ENCODE measurements at regions not wholly inside any gene's neighbourhood (a gene's known extent, or its start where the extent isn't known, plus 50 kb on each side); places are given as distances from the start of the nearest gene placed in this dataset.

DNA sequence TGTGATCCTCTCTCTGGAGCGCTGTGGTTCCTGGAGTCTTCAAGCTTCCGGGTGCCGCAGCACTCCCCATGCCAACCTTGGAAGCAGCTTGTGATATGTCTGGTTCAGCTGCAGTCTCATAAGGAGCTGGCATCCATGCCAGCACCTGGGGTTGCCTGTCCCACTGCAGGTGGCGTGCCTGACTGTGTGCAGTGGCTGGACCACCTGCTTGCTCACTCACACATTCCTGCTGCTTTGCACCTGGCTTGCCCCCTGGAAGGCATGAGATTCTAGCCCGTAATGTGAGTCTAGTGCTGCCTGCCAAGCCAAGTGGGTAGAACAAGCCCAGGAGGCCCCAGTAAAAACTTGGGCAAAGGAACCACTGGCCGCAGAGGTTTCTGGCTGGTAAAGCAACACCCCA lies 687.2 kb upstream of the AADAT start:
- H3K9me3 Mint-ChIP-seq, result peaks cover 13 to 19% of the 10 kb centered on the region in 2 donors
- peaks cover 17% of the 10 kb centered on the region for H3K36me3 Mint-ChIP-seq
- H3K36me3 ChIP-seq (ENCODE audit: control insufficient read depth, insufficient read depth, low read length), result no peaks in the 10 kb centered on the region
- H3K4me3 Mint-ChIP-seq, result no peak overlapping the region
- H3K27ac ChIP-seq (ENCODE audit: low read length), result no peak overlapping the region
- no peaks in the 10 kb centered on the region for H3K4me1 Mint-ChIP-seq
- no peak overlapping the region for H3K27ac Mint-ChIP-seq
- ATAC-seq (no peak), DNase-seq (no peak)
- TF ChIP-seq, protein P1, sequence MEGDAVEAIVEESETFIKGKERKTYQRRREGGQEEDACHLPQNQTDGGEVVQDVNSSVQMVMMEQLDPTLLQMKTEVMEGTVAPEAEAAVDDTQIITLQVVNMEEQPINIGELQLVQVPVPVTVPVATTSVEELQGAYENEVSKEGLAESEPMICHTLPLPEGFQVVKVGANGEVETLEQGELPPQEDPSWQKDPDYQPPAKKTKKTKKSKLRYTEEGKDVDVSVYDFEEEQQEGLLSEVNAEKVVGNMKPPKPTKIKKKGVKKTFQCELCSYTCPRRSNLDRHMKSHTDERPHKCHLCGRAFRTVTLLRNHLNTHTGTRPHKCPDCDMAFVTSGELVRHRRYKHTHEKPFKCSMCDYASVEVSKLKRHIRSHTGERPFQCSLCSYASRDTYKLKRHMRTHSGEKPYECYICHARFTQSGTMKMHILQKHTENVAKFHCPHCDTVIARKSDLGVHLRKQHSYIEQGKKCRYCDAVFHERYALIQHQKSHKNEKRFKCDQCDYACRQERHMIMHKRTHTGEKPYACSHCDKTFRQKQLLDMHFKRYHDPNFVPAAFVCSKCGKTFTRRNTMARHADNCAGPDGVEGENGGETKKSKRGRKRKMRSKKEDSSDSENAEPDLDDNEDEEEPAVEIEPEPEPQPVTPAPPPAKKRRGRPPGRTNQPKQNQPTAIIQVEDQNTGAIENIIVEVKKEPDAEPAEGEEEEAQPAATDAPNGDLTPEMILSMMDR (IDR thresholded peaks at IDR 0.05), result no peak
- no peaks in the 10 kb centered on the region for H3K27me3 ChIP-seq (ENCODE audit: control insufficient read depth, insufficient read depth, low read length)
- intact Hi-C loops (cut with micrococcal nuclease), result no loop called here
- 92% methylated on average over 6 of the region's 6 CpGs for WGBS (ENCODE audit: insufficient coverage)
- peaks cover 8% of the 10 kb centered on the region for H3K9me3 ChIP-seq (ENCODE audit: control insufficient read depth, insufficient read depth, low read length)
- H3K27me3 Mint-ChIP-seq (ENCODE audit: low read depth in 2 of 2), result no peaks in the 10 kb centered on the region
- no peaks in the 10 kb centered on the region for H3K4me1 ChIP-seq (ENCODE audit: control insufficient read depth, insufficient read depth, low read length)
- H3K4me3 ChIP-seq (ENCODE audit: low read length), result no peak overlapping the region

DNA sequence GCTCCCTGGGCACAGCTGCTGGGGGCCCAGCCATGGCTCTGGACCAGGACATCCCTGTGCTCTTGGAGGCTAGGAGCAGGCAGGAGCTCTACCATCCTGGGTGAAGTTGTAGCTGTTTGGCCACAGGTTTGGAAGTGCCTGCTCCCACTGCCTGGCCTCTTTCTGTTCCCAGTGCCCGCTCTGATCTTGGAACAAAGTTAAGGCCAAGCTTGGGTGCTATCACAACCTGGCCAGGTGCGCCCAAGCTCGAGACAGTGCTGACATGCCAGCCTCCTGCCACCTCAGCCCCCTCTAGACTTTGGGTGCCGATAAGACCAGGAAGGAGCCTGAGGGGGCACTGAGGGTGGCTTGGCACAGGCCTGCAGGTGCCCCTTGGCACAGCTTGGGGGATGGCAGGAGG lies 686.1 kb upstream of the AADAT start:
- TF ChIP-seq, protein P1 (IDR thresholded peaks at IDR 0.05), result no peak
- peaks cover 8% of the 10 kb centered on the region for H3K9me3 ChIP-seq (ENCODE audit: control insufficient read depth, insufficient read depth, low read length)
- no peaks in the 10 kb centered on the region for H3K4me1 ChIP-seq (ENCODE audit: control insufficient read depth, insufficient read depth, low read length)
- Mint-ChIP-seq H3K4me3 (no peak overlapping the region), H3K36me3 (peaks cover 17% of the 10 kb centered on the region), H3K27me3 (ENCODE audit: low read depth in 2 of 2) (no peaks in the 10 kb centered on the region), H3K4me1 (no peaks in the 10 kb centered on the region), H3K27ac (no peak overlapping the region), H3K9me3 (peaks cover 10 to 19% of the 10 kb centered on the region in 2 donors)
- no peak overlapping the region for H3K4me3 ChIP-seq (ENCODE audit: low read length)
- 84% methylated on average over 4 of the region's 4 CpGs for WGBS (ENCODE audit: insufficient coverage)
- intact Hi-C loops (cut with micrococcal nuclease), result no loop called here
- no peak for DNase-seq
- no peak overlapping the region for H3K27ac ChIP-seq (ENCODE audit: low read length)
- H3K36me3 ChIP-seq (ENCODE audit: control insufficient read depth, insufficient read depth, low read length), result no peaks in the 10 kb centered on the region
- no peaks in the 10 kb centered on the region for H3K27me3 ChIP-seq (ENCODE audit: control insufficient read depth, insufficient read depth, low read length)
- no peak for ATAC-seq

DNA sequence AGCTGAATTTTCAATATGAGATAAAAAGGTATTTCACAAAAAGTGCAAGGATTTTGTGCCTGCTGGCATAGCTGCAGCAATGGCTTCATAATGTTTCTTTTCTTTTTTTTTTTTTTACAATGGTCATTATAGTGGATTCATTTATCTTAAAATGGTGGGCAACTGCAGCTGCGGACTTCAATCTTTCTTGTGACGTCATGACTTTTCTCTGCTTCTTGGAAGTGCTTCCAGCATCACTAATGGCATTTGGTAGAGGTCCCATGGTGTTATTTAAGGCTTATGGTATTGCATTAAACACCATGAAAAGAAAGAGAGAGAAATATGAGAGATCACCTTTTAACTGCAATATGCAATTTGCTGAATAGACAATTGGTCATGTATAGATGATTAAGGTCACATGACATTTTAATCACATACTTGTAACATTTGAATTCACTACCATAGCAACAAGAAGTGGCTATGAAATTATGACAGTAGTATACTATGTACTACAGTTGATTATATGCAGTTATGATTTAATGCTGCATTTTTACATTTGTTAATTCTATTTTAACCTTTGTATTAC lies 684.0 kb upstream of the AADAT start:
- H3K36me3 ChIP-seq (ENCODE audit: control insufficient read depth, insufficient read depth, low read length), result no peaks in the 10 kb centered on the region
- TF ChIP-seq, protein P1 (IDR thresholded peaks at IDR 0.05), result no peak

DNA sequence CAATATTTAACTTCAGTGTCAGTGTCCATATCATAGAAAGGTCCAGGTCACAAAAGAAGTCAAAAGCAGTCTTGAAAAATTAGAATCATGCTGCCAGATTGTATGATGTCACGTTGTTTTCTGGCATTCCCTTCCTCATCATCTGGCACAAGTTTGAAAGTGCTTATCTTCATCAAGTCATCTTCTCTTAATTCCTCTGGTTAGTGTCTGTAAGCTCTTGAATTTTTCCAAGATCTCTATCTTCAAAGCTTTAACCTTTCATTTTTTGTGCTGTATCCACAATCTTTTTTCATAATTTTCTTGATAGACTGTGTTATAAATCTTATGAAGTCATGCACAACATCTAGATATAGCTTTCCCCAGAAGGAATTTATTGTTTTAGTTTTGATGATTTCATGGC lies 682.7 kb upstream of the AADAT start:
- Mint-ChIP-seq H3K27ac (no peak overlapping the region), H3K36me3 (no peaks in the 10 kb centered on the region), H3K4me3 (no peak overlapping the region), H3K27me3 (ENCODE audit: low read depth in 2 of 2) (no peaks in the 10 kb centered on the region), H3K4me1 (no peaks in the 10 kb centered on the region), H3K9me3 (peaks cover 7 to 11% of the 10 kb centered on the region in 2 donors)
- Histone ChIP-seq H3K4me1 (ENCODE audit: control insufficient read depth, insufficient read depth, low read length) (no peaks in the 10 kb centered on the region), H3K36me3 (ENCODE audit: control insufficient read depth, insufficient read depth, low read length) (no peaks in the 10 kb centered on the region), H3K27me3 (ENCODE audit: control insufficient read depth, insufficient read depth, low read length) (no peaks in the 10 kb centered on the region), H3K4me3 (ENCODE audit: low read length) (no peak overlapping the region), H3K9me3 (ENCODE audit: control insufficient read depth, insufficient read depth, low read length) (peaks cover 8% of the 10 kb centered on the region), H3K27ac (ENCODE audit: low read length) (no peak overlapping the region)
- 82% methylated on average over 1 of the region's 1 CpG for WGBS (ENCODE audit: insufficient coverage)
- no peak for ATAC-seq
- DNase-seq, result no peak
- intact Hi-C loops (cut with micrococcal nuclease), result no loop called here
- TF ChIP-seq, protein P1 (IDR thresholded peaks at IDR 0.05), result no peak

More for the DNA sequence above, 684.0 kb upstream of the AADAT start:
- intact Hi-C loops (cut with micrococcal nuclease), result no loop called here
- no peak overlapping the region for H3K4me3 ChIP-seq (ENCODE audit: low read length)
- Mint-ChIP-seq H3K9me3 (peaks cover 7 to 11% of the 10 kb centered on the region in 2 donors), H3K27ac (no peak overlapping the region), H3K4me3 (no peak overlapping the region), H3K4me1 (no peaks in the 10 kb centered on the region), H3K27me3 (ENCODE audit: low read depth in 2 of 2) (no peaks in the 10 kb centered on the region), H3K36me3 (peaks cover 6% of the 10 kb centered on the region)
- H3K27ac ChIP-seq (ENCODE audit: low read length), result no peak overlapping the region
- H3K4me1 ChIP-seq (ENCODE audit: control insufficient read depth, insufficient read depth, low read length), result no peaks in the 10 kb centered on the region
- no peaks in the 10 kb centered on the region for H3K27me3 ChIP-seq (ENCODE audit: control insufficient read depth, insufficient read depth, low read length)
- H3K9me3 ChIP-seq (ENCODE audit: control insufficient read depth, insufficient read depth, low read length), result peaks cover 8% of the 10 kb centered on the region
- WGBS (ENCODE audit: insufficient coverage), result 76% methylated on average over 2 of the region's 2 CpGs
- DNase-seq (no peak), ATAC-seq (no peak)
